K562 (cell line): ENCODE measurements at regions not wholly inside any gene's neighbourhood (a gene's known extent, or its start where the extent isn't known, plus 50 kb on each side); places are given as distances from the start of the nearest gene placed in this dataset.

Experiments used
- GATA2 ChIP-seq: sonication (generic); formaldehyde crosslinking; IDR thresholded peaks from 2 replicates; pipeline ENCODE4 v1.4.0; 2020; ENCODE audit warnings: mild to moderate bottlenecking, missing genetic modification reagents
- HNRNPK ChIP-seq: fragments of 200-400 bp; formaldehyde crosslinking; IDR thresholded peaks from one replicate; pipeline ENCODE4 v1.6.1; 2018; ENCODE audit warnings: mild to moderate bottlenecking, low read depth, low read length; ENCODE audit not compliant: poor library complexity, severe bottlenecking
- SFPQ ChIP-seq: fragments of 200-400 bp; formaldehyde crosslinking; IDR thresholded peaks from 2 replicates; pipeline ENCODE4 v1.6.1; 2017; ENCODE audit warnings: mild to moderate bottlenecking, low read depth, low read length, moderate library complexity
- ZNF592 ChIP-seq: fragments of 450-650 bp; IDR thresholded peaks from 2 replicates; pipeline ENCODE4 v1.6.1; 2017; ENCODE audit warnings: antibody characterized with exemption, mild to moderate bottlenecking

- no peak for TF ChIP-seq GATA2
- TF ChIP-seq ZNF592 = no peak
- no peak for TF ChIP-seq SFPQ
- no peak for TF ChIP-seq HNRNPK
Observed at GRCh38 chr9:106107716-106108115, 413.4 kb downstream of the TMEM38B start.
